H1 (cell line): ENCODE measurements at regions not wholly inside any gene's neighbourhood (a gene's known extent, or its start where the extent isn't known, plus 50 kb on each side); places are given as distances from the start of the nearest gene placed in this dataset.

Source experiments
- CTCF ChIA-PET: fragments of 300-600 bp; sonication (Branson Sonifier 250); formaldehyde crosslinking; loops from one replicate; lab custom pipeline; 2021; ENCODE audit not compliant: partially characterized antibody; lab: Charles Lee
- POLR2A ChIA-PET: fragments of 300-600 bp; sonication (Branson Sonifier 250); formaldehyde crosslinking; loops from one replicate; lab custom pipeline; 2021; ENCODE audit warnings: inconsistent platforms; ENCODE audit not compliant: partially characterized antibody; lab: Charles Lee
- DNase-seq, 2 experiments: peaks; one replicate each; pipeline versions ENCODE4 v3.0.0 to v3.0.0-alpha.2; 2010 to 2022; ENCODE audit warnings: low spot score in 2 of 2, low read depth in 1 of 2, mixed read lengths in 1 of 2
- FAIRE-seq: peaks from 2 replicates; lab custom pipeline; 2011; peaks lifted over from hg19 to GRCh38; lab: Jason Lieb, UNC
- H2AFZ ChIP-seq: 2 replicates; pipeline ENCODE4 v1.8.1; 2012; ENCODE audit warnings: low read length, inconsistent platforms
- H2AK5ac ChIP-seq: 2 replicates; pipeline ENCODE4 v1.6.1; 2013; ENCODE audit warnings: low read depth, low read length
- H2BK120ac ChIP-seq: replicated peaks from 2 replicates; pipeline ENCODE3; 2013; ENCODE audit warnings: low read depth, low read length, inconsistent platforms
- H2BK12ac ChIP-seq: 2 replicates; pipeline ENCODE4 v1.6.1; 2013; ENCODE audit warnings: low read depth, low read length
- H2BK15ac ChIP-seq: 2 replicates; pipeline ENCODE4 v1.6.1; 2013; ENCODE audit warnings: low read length
- H2BK20ac ChIP-seq: 2 replicates; pipeline ENCODE4 v1.6.1; 2013; ENCODE audit warnings: low read length
- H2BK5ac ChIP-seq: 2 replicates; pipeline ENCODE4 v1.6.1; 2013; ENCODE audit warnings: low read depth, low read length
- H3K14ac ChIP-seq: 2 replicates; pipeline ENCODE4 v1.6.1; 2013; ENCODE audit warnings: inconsistent platforms; ENCODE audit not compliant: insufficient read length
- H3K18ac ChIP-seq: 2 replicates; pipeline ENCODE4 v1.6.1; 2013; ENCODE audit warnings: low read length; ENCODE audit errors: extremely low read depth
- H3K23ac ChIP-seq: 2 replicates; pipeline ENCODE4 v1.6.1; 2013; ENCODE audit warnings: inconsistent platforms; ENCODE audit not compliant: insufficient read length
- H3K23me2 ChIP-seq: 2 replicates; pipeline ENCODE4 v1.6.1; 2013; ENCODE audit warnings: low read depth, low read length
- H3K27ac ChIP-seq: 2 replicates; pipeline ENCODE4 v1.6.1; 2011; ENCODE audit warnings: low read depth, low read length, inconsistent platforms
- H3K27me3 ChIP-seq, 4 experiments: replicated peaks in 1 of 4; 1 replicate in 1 of 4; 2 replicates in 3 of 4; pipeline versions ENCODE4 v1.6.1 to v1.8.1; 2011 to 2013; ENCODE audit warnings: low read length in 3 of 4, mild to moderate bottlenecking in 3 of 4, inconsistent platforms in 2 of 4, mixed read lengths in 2 of 4, moderate library complexity in 1 of 4; ENCODE audit not compliant: control insufficient read depth in 3 of 4, insufficient read depth in 3 of 4; ENCODE audit errors: extremely low read depth in 1 of 4
- H3K36me3 ChIP-seq, 4 experiments: 2 replicates each; pipeline versions ENCODE4 v1.6.1 to v1.8.1; 2011 to 2013; ENCODE audit warnings: mild to moderate bottlenecking in 4 of 4, low read length in 3 of 4, moderate library complexity in 2 of 4, control low read depth in 1 of 4, inconsistent platforms in 1 of 4; ENCODE audit not compliant: insufficient read depth in 4 of 4, control insufficient read depth in 2 of 4
- H3K4ac ChIP-seq: replicated peaks from 2 replicates; pipeline ENCODE3; 2013; ENCODE audit warnings: low read length, low read depth, mixed read lengths, inconsistent platforms; ENCODE audit not compliant: insufficient read length
- H3K4me1 ChIP-seq, 4 experiments: replicated peaks in 1 of 4; 1 replicate in 1 of 4; 2 replicates in 3 of 4; pipeline versions ENCODE4 v1.6.1 to v1.8.1; 2011 to 2013; ENCODE audit warnings: low read length in 3 of 4, inconsistent platforms in 2 of 4, mixed read lengths in 1 of 4; ENCODE audit not compliant: insufficient read depth in 4 of 4, control insufficient read depth in 3 of 4
- H3K4me2 ChIP-seq, 2 experiments: 2 replicates each; pipeline versions ENCODE4 v1.6.1 to v1.8.1; 2011 to 2013; ENCODE audit warnings: low read depth in 2 of 2, low read length in 2 of 2, control low read depth in 1 of 2, inconsistent platforms in 1 of 2, mild to moderate bottlenecking in 1 of 2; ENCODE audit not compliant: insufficient read depth in 1 of 2
- H3K4me3 ChIP-seq, 4 experiments: fragments of 200-600, 300-600 bp in 1 of 4; sonication (generic), shearing (Covaris generic), sonication (Bioruptor Twin) in 1 of 4; 2 replicates each; pipeline versions ENCODE4 v1.5.1 to v1.8.1; 2011 to 2016; ENCODE audit warnings: low read length in 4 of 4, low read depth in 3 of 4, control low read depth in 2 of 4, inconsistent platforms in 2 of 4, mild to moderate bottlenecking in 2 of 4, mixed read lengths in 1 of 4, moderate library complexity in 1 of 4; ENCODE audit not compliant: insufficient read depth in 2 of 4; ENCODE audit errors: extremely low read depth in 1 of 4
- H3K56ac ChIP-seq: replicated peaks from 2 replicates; pipeline ENCODE3; 2013; ENCODE audit warnings: low read depth, mild to moderate bottlenecking, mixed read lengths, low read length, inconsistent platforms; ENCODE audit not compliant: insufficient read length
- H3K79me1 ChIP-seq: 2 replicates; pipeline ENCODE4 v1.6.1; 2013; ENCODE audit warnings: low read depth, low read length, control low read depth
- H3K79me2 ChIP-seq, 2 experiments: 2 replicates each; pipeline versions ENCODE4 v1.6.1 to v1.8.1; 2012 to 2013; ENCODE audit warnings: low read length in 2 of 2, mild to moderate bottlenecking in 2 of 2, inconsistent platforms in 1 of 2; ENCODE audit not compliant: insufficient read depth in 2 of 2, control insufficient read depth in 1 of 2
- H3K9ac ChIP-seq, 4 experiments: replicated peaks in 1 of 4; 1 replicate in 1 of 4; 2 replicates in 3 of 4; pipeline versions ENCODE4 v1.6.1 to v1.8.1; 2011 to 2013; ENCODE audit warnings: low read depth in 3 of 4, low read length in 3 of 4, control low read depth in 2 of 4, mild to moderate bottlenecking in 2 of 4, moderate library complexity in 2 of 4, inconsistent platforms in 1 of 4; ENCODE audit errors: extremely low read depth in 1 of 4
- H3K9me3 ChIP-seq, 2 experiments: 2 replicates each; pipeline versions ENCODE4 v1.6.1 to v1.8.1; 2012 to 2013; ENCODE audit warnings: mild to moderate bottlenecking in 2 of 2, moderate library complexity in 2 of 2, control low read depth in 1 of 2, inconsistent platforms in 1 of 2, low read depth in 1 of 2, low read length in 1 of 2, mixed read lengths in 1 of 2; ENCODE audit not compliant: insufficient read depth in 2 of 2
- H4K20me1 ChIP-seq, 2 experiments: replicated peaks in 1 of 2; 2 replicates each; pipeline versions ENCODE3 to v1.8.1; 2011 to 2013; ENCODE audit warnings: inconsistent platforms in 2 of 2, low read length in 2 of 2, mild to moderate bottlenecking in 1 of 2; ENCODE audit not compliant: insufficient read depth in 2 of 2, control insufficient read depth in 1 of 2
- H4K5ac ChIP-seq: 2 replicates; pipeline ENCODE4 v1.6.1; 2013; ENCODE audit warnings: low read length, low read depth, mixed read lengths, inconsistent platforms; ENCODE audit not compliant: insufficient read length
- H4K8ac ChIP-seq: 2 replicates; pipeline ENCODE4 v1.8.0; 2013; ENCODE audit warnings: mild to moderate bottlenecking, moderate library complexity, low read length, inconsistent platforms; ENCODE audit not compliant: insufficient read depth; ENCODE audit errors: extremely low read depth
- H4K91ac ChIP-seq: replicated peaks from 2 replicates; pipeline ENCODE3; 2013; ENCODE audit warnings: low read length, mixed read lengths, inconsistent platforms; ENCODE audit not compliant: insufficient read length
- BCL11A ChIP-seq, 2 experiments: IDR thresholded peaks; one replicate each; pipeline ENCODE4 v1.6.1; 2011; ENCODE audit warnings: low read depth in 2 of 2, low read length in 2 of 2, mild to moderate bottlenecking in 2 of 2
- CTBP2 ChIP-seq: IDR thresholded peaks from 2 replicates; pipeline ENCODE4 v1.7.0; 2011; ENCODE audit warnings: borderline replicate concordance, mild to moderate bottlenecking, moderate library complexity, mixed read lengths, low read length; ENCODE audit not compliant: insufficient read depth, insufficient read length
- EGR1 ChIP-seq: IDR thresholded peaks from 2 replicates; pipeline ENCODE4 v1.6.1; 2011; ENCODE audit warnings: low read depth, low read length, borderline replicate concordance
- NANOG ChIP-seq: IDR thresholded peaks from 2 replicates; pipeline ENCODE4 v1.6.1; 2011; ENCODE audit warnings: low read length, low read depth, mild to moderate bottlenecking, inconsistent platforms; ENCODE audit not compliant: insufficient read depth, poor library complexity, severe bottlenecking
- RXRA ChIP-seq: IDR thresholded peaks from 2 replicates; pipeline ENCODE4 v1.6.1; 2011; ENCODE audit warnings: low read depth, mild to moderate bottlenecking, low read length, moderate library complexity; ENCODE audit not compliant: insufficient read depth
- TCF12 ChIP-seq: IDR thresholded peaks from 2 replicates; pipeline ENCODE4 v1.6.1; 2011; ENCODE audit warnings: low read depth, mild to moderate bottlenecking, low read length
- WGBS, 2 experiments: shearing (Covaris generic) in 1 of 2; methylation state at CpG; one replicate each; pipeline versions ENCODE4 v1.1.6 to v1.1.7; 2013 to 2015; ENCODE audit warnings: low lambda C conversion rate in 2 of 2, mixed read lengths in 2 of 2, inconsistent platforms in 1 of 2, low coverage in 1 of 2, missing lambda C conversion rate in 1 of 2; ENCODE audit not compliant: insufficient replicate concordance in 2 of 2, insufficient coverage in 1 of 2, insufficient read length in 1 of 2; ENCODE audit errors: extremely low coverage in 1 of 2, missing lambda C conversion rate in 1 of 2; 5-methylcytosine and 5-hydroxymethylcytosine counted together

DNA sequence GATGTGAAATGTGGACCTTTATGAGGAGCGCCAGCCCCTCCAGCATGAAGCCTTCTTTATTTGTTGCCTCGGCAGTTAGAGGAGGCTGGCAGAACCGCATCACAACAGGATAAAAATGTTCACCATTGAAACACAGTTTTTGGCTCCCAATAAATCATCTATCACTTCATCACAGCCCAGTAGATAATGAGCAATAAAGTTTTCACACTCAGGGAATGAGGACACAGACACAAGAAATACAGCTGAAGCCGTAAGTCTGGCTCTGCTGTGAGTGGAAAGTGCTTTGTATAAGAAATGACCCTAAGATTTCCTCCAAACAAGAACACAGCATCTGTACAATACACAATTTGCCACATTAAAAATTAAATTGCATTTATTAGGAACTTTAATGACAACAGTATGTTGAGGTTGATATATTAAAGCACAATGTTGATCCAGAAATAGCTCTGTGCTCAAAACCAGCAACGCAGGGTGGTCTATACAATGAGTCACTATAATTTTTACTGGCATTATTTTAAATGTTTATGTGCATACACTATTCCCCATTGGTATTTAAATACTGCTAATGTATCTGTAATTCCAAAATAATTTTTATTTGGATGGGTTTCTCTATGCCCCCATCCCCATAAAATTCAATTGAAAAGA lies 301.8 kb upstream of the MGMT start:
- Histone ChIP-seq H3K79me2 (no peaks in the 10 kb centered on the region), H2BK15ac (no peak overlapping the region), H2AK5ac (no peak overlapping the region), H3K4me2 (no peak overlapping the region), H2BK12ac (no peak overlapping the region), H3K36me3 (no peaks in the 10 kb centered on the region), H3K56ac (no peak overlapping the region), H3K9ac (no peak overlapping the region), H3K23ac (no peak overlapping the region), H2AFZ (no peak overlapping the region), H3K14ac (no peak overlapping the region), H4K5ac (no peak overlapping the region), H3K23me2 (no peaks in the 10 kb centered on the region), H2BK20ac (no peak overlapping the region), H3K18ac (no peak overlapping the region), H4K20me1 (no peaks in the 10 kb centered on the region), H3K79me1 (no peaks in the 10 kb centered on the region), H2BK120ac (no peak overlapping the region), H4K8ac (no peak overlapping the region), H3K4ac (no peak overlapping the region), H3K9me3 (no peaks in the 10 kb centered on the region), H3K27me3 (no peaks in the 10 kb centered on the region), H3K4me1 (peaks cover 2 to 6% (median 3%) of the 10 kb centered on the region in 4 experiments; a peak in 6 of 7 replicates), H4K91ac (no peak overlapping the region), H3K4me3 (no peak overlapping the region), H3K27ac (no peak overlapping the region), H2BK5ac (no peak overlapping the region)
- no peak for DNase-seq
- FAIRE-seq: no peak
- WGBS, 2 experiments: 91% methylated on average over 5 of the region's 5 CpGs; no CpG with 5 or more reads in 1 of the 2 experiments
- ChIA-PET POLR2A (no interaction called here), CTCF (interaction anchor here (1.5 kb wide), 1 partner anchor 109 kb away, joined by 3 read pairs; no protein-coding TSS in a partner anchor)
- TF ChIP-seq EGR1 (no peak), NANOG (no peak), TCF12 (no peak), BCL11A (IDR thresholded peaks at IDR 0.05; ENCODE audit: low read depth in 2 of 2, low read length in 2 of 2) (no peak), RXRA (no peak), CTBP2 (no peak)
